ENCODE measurements at regions not wholly inside any gene's neighbourhood (a gene's known extent, or its start where the extent isn't known, plus 50 kb on each side); places are given as distances from the start of the nearest gene placed in this dataset.
"Not testable (repeated sequence)": the region's sequence is repeated elsewhere in the genome, so short reads cannot be mapped to it uniquely, and the experiment has no call there.

DNA sequence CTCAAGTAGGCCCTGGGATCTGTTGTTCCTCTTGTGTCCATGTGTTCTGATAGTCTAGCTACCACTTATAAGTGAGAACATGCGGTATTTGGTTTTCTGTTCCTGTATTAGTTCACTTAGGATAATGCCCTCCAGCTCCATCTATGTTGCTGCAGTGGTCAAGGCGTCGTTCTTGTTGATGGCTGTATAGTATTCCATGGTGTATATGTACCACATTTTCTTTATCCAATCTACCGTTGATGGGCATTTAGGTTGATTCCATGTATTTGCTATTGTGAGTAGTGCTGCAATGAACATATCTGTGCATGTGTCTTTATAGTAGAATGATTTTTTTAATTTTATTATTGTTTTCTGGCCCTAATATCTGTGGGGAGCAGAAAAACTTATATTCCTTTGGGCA is 74.3 kb downstream of the MAT2B start:
- intact Hi-C loops (cut with DNase I), result no loop called here
- 90 to 96% (median 92%) methylated on average over 4 of the region's 4 CpGs for WGBS, 4 donors

DNA sequence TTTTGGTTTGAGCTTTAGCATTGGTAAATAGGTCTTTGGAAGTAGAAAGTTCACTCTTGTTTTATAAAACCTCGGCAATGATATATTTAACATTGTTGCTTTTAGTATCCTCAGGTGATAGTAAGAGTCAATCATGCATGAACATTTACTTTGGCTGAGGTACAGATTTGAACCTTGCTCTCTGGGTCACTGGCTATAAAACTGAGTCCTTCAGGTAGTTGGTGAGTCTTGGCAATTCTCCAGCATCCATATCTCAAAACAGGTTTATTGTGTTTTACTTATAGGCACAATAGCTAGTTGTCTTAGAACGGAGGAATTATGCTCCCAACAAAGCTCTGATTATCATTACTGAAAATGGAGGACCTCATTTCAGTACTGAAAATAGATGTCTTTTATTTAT is 75.1 kb downstream of the MAT2B start:
- H3K9me3 ChIP-seq (replicated peaks in 1 of 3), result no peaks in the 10 kb centered on the region
- DNase-seq, result no peak
- TF ChIP-seq, protein P1, sequence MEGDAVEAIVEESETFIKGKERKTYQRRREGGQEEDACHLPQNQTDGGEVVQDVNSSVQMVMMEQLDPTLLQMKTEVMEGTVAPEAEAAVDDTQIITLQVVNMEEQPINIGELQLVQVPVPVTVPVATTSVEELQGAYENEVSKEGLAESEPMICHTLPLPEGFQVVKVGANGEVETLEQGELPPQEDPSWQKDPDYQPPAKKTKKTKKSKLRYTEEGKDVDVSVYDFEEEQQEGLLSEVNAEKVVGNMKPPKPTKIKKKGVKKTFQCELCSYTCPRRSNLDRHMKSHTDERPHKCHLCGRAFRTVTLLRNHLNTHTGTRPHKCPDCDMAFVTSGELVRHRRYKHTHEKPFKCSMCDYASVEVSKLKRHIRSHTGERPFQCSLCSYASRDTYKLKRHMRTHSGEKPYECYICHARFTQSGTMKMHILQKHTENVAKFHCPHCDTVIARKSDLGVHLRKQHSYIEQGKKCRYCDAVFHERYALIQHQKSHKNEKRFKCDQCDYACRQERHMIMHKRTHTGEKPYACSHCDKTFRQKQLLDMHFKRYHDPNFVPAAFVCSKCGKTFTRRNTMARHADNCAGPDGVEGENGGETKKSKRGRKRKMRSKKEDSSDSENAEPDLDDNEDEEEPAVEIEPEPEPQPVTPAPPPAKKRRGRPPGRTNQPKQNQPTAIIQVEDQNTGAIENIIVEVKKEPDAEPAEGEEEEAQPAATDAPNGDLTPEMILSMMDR (IDR thresholded peaks at IDR 0.05), result no peak
- no peak for TF ChIP-seq POLR2A (IDR thresholded peaks at IDR 0.05)
- intact Hi-C loops (cut with DNase I), result no loop called here
- H3K4me3 ChIP-seq, result no peak overlapping the region
- H3K27ac ChIP-seq, result no peak overlapping the region
- no peaks in the 10 kb centered on the region for H3K36me3 ChIP-seq (replicated peaks in 1 of 2)
- 61 to 71% (median 65%) methylated on average over 2 of the region's 2 CpGs for WGBS, 4 donors
- H3K4me1 ChIP-seq (replicated peaks in 1 of 2), result no peaks in the 10 kb centered on the region
- H3K27me3 ChIP-seq, result no peaks in the 10 kb centered on the region

More for the DNA sequence above, 74.3 kb downstream of the MAT2B start:
- TF ChIP-seq, protein P1 (IDR thresholded peaks at IDR 0.05), result no peak
- no peaks in the 10 kb centered on the region for H3K27me3 ChIP-seq
- H3K4me1 ChIP-seq (replicated peaks in 1 of 2), result no peaks in the 10 kb centered on the region
- H3K36me3 ChIP-seq (replicated peaks in 1 of 2), result no peaks in the 10 kb centered on the region
- DNase-seq, result no peak
- no peak overlapping the region for H3K4me3 ChIP-seq
- no peak overlapping the region for H3K27ac ChIP-seq
- no peaks in the 10 kb centered on the region for H3K9me3 ChIP-seq (replicated peaks in 1 of 3)

DNA sequence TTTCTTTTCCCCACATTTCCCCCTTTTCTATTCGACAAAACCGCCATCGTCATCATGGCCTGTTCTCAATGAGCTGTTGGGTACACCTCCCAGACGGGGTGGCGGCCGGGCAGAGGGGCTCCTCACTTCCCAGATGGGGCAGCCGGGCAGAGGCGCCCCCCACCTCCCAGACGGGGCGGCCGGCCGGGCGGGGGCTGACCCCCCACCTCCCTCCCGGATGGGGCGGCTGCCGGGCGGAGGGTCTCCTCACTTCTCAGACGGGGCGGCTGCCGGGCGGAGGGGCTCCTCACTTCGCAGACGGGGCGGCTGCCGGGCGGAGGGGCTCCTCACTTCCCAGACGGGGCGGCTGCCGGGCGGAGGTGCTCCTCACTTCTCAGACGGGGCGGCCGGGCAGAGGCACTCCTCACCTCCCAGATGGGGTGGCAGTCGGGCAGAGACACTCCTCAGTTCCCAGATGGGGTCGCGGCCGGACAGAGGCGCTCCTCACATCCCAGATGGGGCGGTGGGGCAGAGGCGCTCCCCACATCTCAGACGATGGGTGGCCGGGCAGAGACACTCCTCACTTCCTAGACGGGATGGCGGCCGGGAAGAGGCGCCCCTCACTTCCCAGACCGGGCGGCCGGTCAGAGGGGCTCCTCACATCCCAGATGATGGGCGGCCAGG is 78.2 kb downstream of the MAT2B start:
- H3K9me3 ChIP-seq (replicated peaks in 1 of 3); H3K36me3 ChIP-seq (replicated peaks in 1 of 2); H3K27ac ChIP-seq; H3K27me3 ChIP-seq; H3K4me1 ChIP-seq (replicated peaks in 1 of 2); intact Hi-C loops (cut with DNase I); H3K4me3 ChIP-seq; DNase-seq: not testable (repeated sequence)
- 93 to 98% (median 94%) methylated on average over 12 to 49 of the region's 50 CpGs for WGBS, 4 donors

DNA sequence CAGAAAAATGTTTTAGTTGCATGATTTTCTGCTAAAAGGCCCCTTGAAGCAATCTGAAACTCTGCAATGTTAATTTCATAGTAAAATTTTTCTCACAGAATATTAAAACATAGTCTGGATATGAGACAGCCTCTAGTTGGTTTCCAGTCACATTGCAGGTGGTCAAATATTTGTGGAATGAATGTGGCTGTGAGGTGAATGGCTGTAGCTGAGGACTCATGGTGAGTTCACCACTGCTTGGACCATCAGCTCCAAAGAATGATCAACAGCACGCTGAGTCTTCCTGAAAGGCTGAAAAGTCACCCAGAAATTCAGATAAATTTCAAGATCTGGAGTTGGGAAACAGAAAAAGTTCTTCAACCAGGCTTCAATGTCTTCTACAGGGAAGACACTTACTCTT is 79.8 kb downstream of the MAT2B start:
- H3K4me1 ChIP-seq (replicated peaks in 1 of 2), result no peaks in the 10 kb centered on the region
- intact Hi-C loops (cut with DNase I), result no loop called here
- H3K36me3 ChIP-seq (replicated peaks in 1 of 2), result no peaks in the 10 kb centered on the region
- H3K4me3 ChIP-seq, result no peak overlapping the region
- no peak for TF ChIP-seq POLR2A (IDR thresholded peaks at IDR 0.05)
- TF ChIP-seq, protein P1 (IDR thresholded peaks at IDR 0.05), result no peak
- 80 to 91% (median 81%) methylated on average over 1 of the region's 1 CpG for WGBS, 4 donors
- no peak for DNase-seq
- H3K27ac ChIP-seq, result no peak overlapping the region
- no peaks in the 10 kb centered on the region for H3K27me3 ChIP-seq
- no peaks in the 10 kb centered on the region for H3K9me3 ChIP-seq (replicated peaks in 1 of 3)

DNA sequence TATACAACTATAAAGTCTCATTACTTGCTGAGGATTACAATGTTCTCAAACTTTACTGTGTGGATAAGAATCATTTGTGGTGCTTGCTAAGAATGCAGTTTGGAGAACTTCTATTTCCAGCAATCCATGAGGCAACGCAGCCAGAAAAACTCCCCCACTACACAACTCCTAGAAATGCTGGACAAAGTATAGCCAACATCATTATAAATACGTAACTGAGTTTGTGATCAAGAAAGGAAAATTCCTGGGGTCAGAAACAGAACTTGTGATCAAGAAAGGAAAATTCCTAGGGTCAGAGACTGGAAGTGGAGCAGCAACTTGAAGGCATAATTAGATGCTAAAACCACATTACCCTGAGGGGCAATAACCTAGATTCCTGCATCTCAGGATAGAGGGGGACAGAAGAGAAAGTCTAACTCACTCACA is 81.1 kb downstream of the MAT2B start:
- no peak overlapping the region for H3K27ac ChIP-seq
- intact Hi-C loops (cut with DNase I), result no loop called here

More for the DNA sequence above, 81.1 kb downstream of the MAT2B start:
- 63 to 85% (median 77%) methylated on average over 2 of the region's 2 CpGs for WGBS, 4 donors
- Histone ChIP-seq H3K36me3 (replicated peaks in 1 of 2) (no peaks in the 10 kb centered on the region), H3K4me1 (replicated peaks in 1 of 2) (no peaks in the 10 kb centered on the region), H3K27me3 (no peaks in the 10 kb centered on the region), H3K9me3 (replicated peaks in 1 of 3) (no peaks in the 10 kb centered on the region), H3K4me3 (no peak overlapping the region)
- no peak for TF ChIP-seq POLR2A (IDR thresholded peaks at IDR 0.05)
- TF ChIP-seq, protein P1 (IDR thresholded peaks at IDR 0.05), result no peak
- DNase-seq, result no peak
